Stomach (tissue), 8 donors: ENCODE measurements at regions not wholly inside any gene's neighbourhood (a gene's known extent, or its start where the extent isn't known, plus 50 kb on each side); places are given as distances from the start of the nearest gene placed in this dataset.

Experiments
- DNase-seq, 2 donors: peaks; one replicate each; pipeline versions ENCODE4 v3.0.0 to v3.0.0-alpha.2; 2013 to 2019
- H3K27ac ChIP-seq, 5 donors: fragments of 200-600 bp in 4 of 5; sonication (generic) in 4 of 5; one replicate each; pipeline ENCODE4 v1.5.1; 2013 to 2019; ENCODE audit warnings: mild to moderate bottlenecking in 1 of 5, moderate library complexity in 1 of 5
- H3K27me3 ChIP-seq, 3 donors: fragments of 200-600 bp; sonication (generic); one replicate each; pipeline ENCODE4 v1.5.1; 2017 to 2019; ENCODE audit warnings: mixed run types in 1 of 3
- H3K36me3 ChIP-seq, 4 donors: fragments of 200-600 bp; sonication (generic); 1 replicate in 3 of 4; 2 replicates in 1 of 4; pipeline ENCODE4 v1.5.1; 2016 to 2019
- H3K4me1 ChIP-seq, 4 donors: fragments of 200-600 bp; sonication (generic); one replicate each; pipeline ENCODE4 v1.5.1; 2016 to 2019
- H3K4me3 ChIP-seq, 4 donors: fragments of 200-600 bp; sonication (generic) in 3 of 4; one replicate each; pipeline ENCODE4 v1.5.1; 2016 to 2019; ENCODE audit warnings: mild to moderate bottlenecking in 1 of 4
- H3K9me3 ChIP-seq, 4 donors: fragments of 200-600 bp; sonication (generic); one replicate each; pipeline ENCODE4 v1.5.1; 2016 to 2019
- EP300 ChIP-seq: sonication (generic); formaldehyde crosslinking; IDR thresholded peaks from one replicate; pipeline ENCODE4 v1.6.1; 2017; ENCODE audit warnings: antibody characterized with exemption
- POLR2A ChIP-seq, 4 donors: fragments of 450-650 bp; IDR thresholded peaks; one replicate each; pipeline ENCODE4 v1.6.1; 2016; ENCODE audit warnings: antibody characterized with exemption in 4 of 4, control low read depth in 2 of 4, mild to moderate bottlenecking in 1 of 4, moderate library complexity in 1 of 4
- POLR2AphosphoS5 ChIP-seq, 3 donors: sonication (generic); formaldehyde crosslinking; IDR thresholded peaks; one replicate each; pipeline ENCODE4 v1.6.1; 2016; ENCODE audit warnings: antibody characterized with exemption in 3 of 3
- WGBS, 5 donors: extraction: QIAGEN DNeasy Blood & Tissue Kit in 3 of 5; methylation state at CpG; one replicate each; pipeline versions ENCODE4 v1.1.5 to v1.1.7; 2013 to 2018; 5-methylcytosine and 5-hydroxymethylcytosine counted together
- intact Hi-C: fragments of 100-400 bp; cut with DNase I; formaldehyde crosslinking; loops from one replicate; pipeline ENCODE4 v1.15.1; 2023; ENCODE audit warnings: low total_unique reads
- TF ChIP-seq, protein P1 (sequence below), 7 experiments: fragments of 450-650 bp in 4 of 7; fragments of 200-600 bp in 3 of 7; sonication (generic) in 3 of 7; IDR thresholded peaks; one replicate each; pipeline ENCODE4 v1.5.1; 2016 to 2019; ENCODE audit warnings: antibody characterized with exemption in 7 of 7, control low read depth in 2 of 7, mild to moderate bottlenecking in 1 of 7
- donor health status: healthy with polysubstance abuse.
- donor health status: Bipolar disorder and iron deficiency.
- donor health status: healthy.

- no peak overlapping the region for H3K27ac ChIP-seq
- WGBS, 5 donors = 37 to 60% (median 45%) methylated on average over 3 of the region's 3 CpGs
These were observed 645.0 kb downstream of the C12orf50 start for GRCh38 chr12:87384226-87384625.

DNA sequence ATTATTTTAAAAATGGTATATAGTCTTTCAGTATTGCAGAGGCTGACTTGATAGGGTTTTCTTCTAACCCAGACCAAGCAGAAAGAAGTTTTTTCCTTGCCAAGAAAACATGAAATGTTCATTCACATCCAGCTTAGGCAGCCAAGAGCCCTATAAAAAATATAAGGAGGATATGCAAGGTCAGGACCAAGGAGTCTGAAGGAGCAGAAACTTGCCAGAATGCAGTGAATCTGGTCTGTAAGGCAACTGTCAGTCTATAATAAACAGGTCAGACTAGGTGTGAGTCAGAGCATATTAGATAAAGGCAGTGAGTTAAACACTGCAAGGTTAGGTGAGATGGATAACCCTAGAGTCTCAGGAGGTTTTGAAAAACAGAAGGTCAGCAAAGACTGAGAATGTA lies 645.5 kb downstream of the C12orf50 start:
- DNase-seq = peak in 1 of 2 donors; percentile 49
- Histone ChIP-seq H3K27me3 (no peaks in the 10 kb centered on the region), H3K4me1 (peaks cover 0 to 4% (median 0%) of the 10 kb centered on the region in 4 donors), H3K9me3 (no peaks in the 10 kb centered on the region), H3K4me3 (no peak overlapping the region), H3K36me3 (no peaks in the 10 kb centered on the region), H3K27ac (no peak overlapping the region)
- TF ChIP-seq POLR2A (IDR thresholded peaks at IDR 0.05) (no peak), POLR2AphosphoS5 (IDR thresholded peaks at IDR 0.05) (no peak), EP300 (no peak)
- TF ChIP-seq, protein P1, sequence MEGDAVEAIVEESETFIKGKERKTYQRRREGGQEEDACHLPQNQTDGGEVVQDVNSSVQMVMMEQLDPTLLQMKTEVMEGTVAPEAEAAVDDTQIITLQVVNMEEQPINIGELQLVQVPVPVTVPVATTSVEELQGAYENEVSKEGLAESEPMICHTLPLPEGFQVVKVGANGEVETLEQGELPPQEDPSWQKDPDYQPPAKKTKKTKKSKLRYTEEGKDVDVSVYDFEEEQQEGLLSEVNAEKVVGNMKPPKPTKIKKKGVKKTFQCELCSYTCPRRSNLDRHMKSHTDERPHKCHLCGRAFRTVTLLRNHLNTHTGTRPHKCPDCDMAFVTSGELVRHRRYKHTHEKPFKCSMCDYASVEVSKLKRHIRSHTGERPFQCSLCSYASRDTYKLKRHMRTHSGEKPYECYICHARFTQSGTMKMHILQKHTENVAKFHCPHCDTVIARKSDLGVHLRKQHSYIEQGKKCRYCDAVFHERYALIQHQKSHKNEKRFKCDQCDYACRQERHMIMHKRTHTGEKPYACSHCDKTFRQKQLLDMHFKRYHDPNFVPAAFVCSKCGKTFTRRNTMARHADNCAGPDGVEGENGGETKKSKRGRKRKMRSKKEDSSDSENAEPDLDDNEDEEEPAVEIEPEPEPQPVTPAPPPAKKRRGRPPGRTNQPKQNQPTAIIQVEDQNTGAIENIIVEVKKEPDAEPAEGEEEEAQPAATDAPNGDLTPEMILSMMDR (IDR thresholded peaks at IDR 0.05) = no peak
- intact Hi-C loops = no loop called here

More at GRCh38 chr12:87384226-87384625, 645.0 kb downstream of the C12orf50 start:
- Histone ChIP-seq H3K4me1 (peaks cover 0 to 4% (median 0%) of the 10 kb centered on the region in 4 donors), H3K36me3 (no peaks in the 10 kb centered on the region), H3K27me3 (no peaks in the 10 kb centered on the region), H3K4me3 (no peak overlapping the region), H3K9me3 (no peaks in the 10 kb centered on the region)
- intact Hi-C loops = no loop called here
- TF ChIP-seq POLR2AphosphoS5 (IDR thresholded peaks at IDR 0.05) = no peak
- no peak for TF ChIP-seq POLR2A (IDR thresholded peaks at IDR 0.05)
- TF ChIP-seq, protein P1 (IDR thresholded peaks at IDR 0.05) = no peak
- no peak for TF ChIP-seq EP300
- DNase-seq = no peak

DNA sequence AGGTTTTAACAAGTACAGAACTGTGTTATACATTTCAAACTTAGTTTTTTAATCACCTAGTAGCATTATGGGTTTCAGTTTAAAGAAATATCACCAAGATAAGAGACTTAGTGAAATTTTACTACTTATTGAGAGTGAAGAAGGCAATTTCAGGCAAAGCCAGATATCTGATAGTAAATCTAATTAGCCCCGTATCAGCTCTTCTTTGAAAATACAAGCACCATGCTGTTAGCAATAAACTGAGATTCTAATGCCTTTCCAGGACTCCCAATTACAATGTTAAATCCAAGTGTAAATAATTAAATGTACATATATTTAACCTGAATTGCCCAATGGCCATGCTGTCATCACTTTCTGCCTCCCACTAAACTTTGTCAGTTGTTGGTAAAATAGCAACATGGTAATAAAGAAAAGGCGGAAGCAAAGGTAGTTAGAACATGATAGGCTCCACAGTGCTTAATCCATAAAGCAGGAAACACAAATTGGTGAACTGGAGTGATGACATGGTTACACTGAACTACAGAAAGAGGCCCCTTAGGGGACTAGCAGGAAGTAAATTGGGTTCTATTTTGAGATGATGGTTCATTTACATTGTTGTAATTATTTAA lies 646.1 kb downstream of the C12orf50 start:
- Histone ChIP-seq H3K36me3 (no peaks in the 10 kb centered on the region), H3K27me3 (no peaks in the 10 kb centered on the region), H3K4me1 (peaks cover 0 to 4% (median 0%) of the 10 kb centered on the region in 4 donors), H3K27ac (no peak overlapping the region), H3K4me3 (no peak overlapping the region), H3K9me3 (no peaks in the 10 kb centered on the region)
- DNase-seq = peak in 1 of 2 donors; percentile 10
- WGBS, 5 donors = 70 to 91% (median 85%) methylated on average over 2 of the region's 2 CpGs
- no peak for TF ChIP-seq EP300
- TF ChIP-seq POLR2A (IDR thresholded peaks at IDR 0.05) = no peak
- TF ChIP-seq, protein P1 (IDR thresholded peaks at IDR 0.05) = no peak
- TF ChIP-seq POLR2AphosphoS5 (IDR thresholded peaks at IDR 0.05) = no peak
- intact Hi-C loops = no loop called here

- Histone ChIP-seq H3K36me3 (no peaks in the 10 kb centered on the region), H3K4me1 (peaks cover 0 to 4% (median 0%) of the 10 kb centered on the region in 4 donors), H3K9me3 (no peaks in the 10 kb centered on the region), H3K4me3 (no peak overlapping the region), H3K27me3 (no peaks in the 10 kb centered on the region), H3K27ac (no peak overlapping the region)
- DNase-seq = no peak
- intact Hi-C loops = no loop called here
- TF ChIP-seq, protein P1 (IDR thresholded peaks at IDR 0.05) = no peak
- WGBS, 5 donors = 62 to 78% (median 66%) methylated on average over 2 of the region's 2 CpGs
These were observed 646.8 kb downstream of the C12orf50 start for GRCh38 chr12:87382436-87382835.
